A172 (cell line): ENCODE measurements at regions not wholly inside any gene's neighbourhood (a gene's known extent, or its start where the extent isn't known, plus 50 kb on each side); places are given as distances from the start of the nearest gene placed in this dataset.

Experiments
- DNase-seq: peaks from one replicate; pipeline ENCODE4 v3.0.0-alpha.2; 2015; ENCODE audit warnings: low spot score

- no peak for DNase-seq
These were observed 504.0 kb downstream of the SHQ1 start for GRCh38 chr3:72344236-72344635.

GRCh38 chr3:72343078-72343477, 505.2 kb downstream of the SHQ1 start:
- DNase-seq = peak; percentile 46

GRCh38 chr3:72342450-72342849, 505.8 kb downstream of the SHQ1 start:
- no peak for DNase-seq

GRCh38 chr3:72341920-72342319, 506.3 kb downstream of the SHQ1 start:
- no peak for DNase-seq

GRCh38 chr3:72341380-72341770, 506.9 kb downstream of the SHQ1 start:
- no peak for DNase-seq

- no peak for DNase-seq
These were observed 507.5 kb downstream of the SHQ1 start for GRCh38 chr3:72340476-72341379.

GRCh38 chr3:72340056-72340455, 508.2 kb downstream of the SHQ1 start:
- DNase-seq = no peak

- DNase-seq = no peak
These were observed 508.6 kb downstream of the SHQ1 start for GRCh38 chr3:72339670-72340030.

GRCh38 chr3:72338942-72339669, 509.1 kb downstream of the SHQ1 start:
- peak; percentile 97 for DNase-seq

GRCh38 chr3:72338082-72338941, 509.9 kb downstream of the SHQ1 start:
- DNase-seq = no peak

- DNase-seq = no peak
These were observed 510.8 kb downstream of the SHQ1 start for GRCh38 chr3:72337480-72337855.

- peak; percentile 43 for DNase-seq
These were observed 511.3 kb downstream of the SHQ1 start for GRCh38 chr3:72336821-72337479.

GRCh38 chr3:72336114-72336651, 512.1 kb downstream of the SHQ1 start:
- no peak for DNase-seq

GRCh38 chr3:72335458-72336095, 512.7 kb downstream of the SHQ1 start:
- no peak for DNase-seq

GRCh38 chr3:72334681-72335457, 513.4 kb downstream of the SHQ1 start:
- no peak for DNase-seq

GRCh38 chr3:72332689-72333088, 515.6 kb downstream of the SHQ1 start:
- no peak for DNase-seq

- no peak for DNase-seq
These were observed 516.2 kb downstream of the SHQ1 start for GRCh38 chr3:72332036-72332435.

GRCh38 chr3:72331076-72331475, 517.2 kb downstream of the SHQ1 start:
- DNase-seq = no peak

GRCh38 chr3:72329354-72329753, 518.9 kb downstream of the SHQ1 start:
- DNase-seq = no peak

GRCh38 chr3:72328755-72329277, 519.4 kb downstream of the SHQ1 start:
- no peak for DNase-seq
